CD4-positive, alpha-beta T cell treated with Interleukin-12 subunit alpha and Interleukin-12 subunit beta, for 1 hour (primary cell): ENCODE measurements at regions not wholly inside any gene's neighbourhood (a gene's known extent, or its start where the extent isn't known, plus 50 kb on each side); places are given as distances from the start of the nearest gene placed in this dataset.

Experiments
- DNase-seq: peaks from one replicate; pipeline ENCODE4 v3.0.0-alpha.2; 2020

GRCh38 chr10:110399106-110399964 lies 94.6 kb upstream of the SMNDC1 start:
- DNase-seq: no peak

- no peak for DNase-seq
These were observed 95.5 kb upstream of the SMNDC1 start for GRCh38 chr10:110399965-110400933.

- no peak for DNase-seq
These were observed 96.2 kb upstream of the DUSP5 start for GRCh38 chr10:110401401-110402076.

- no peak for DNase-seq
These were observed 95.7 kb upstream of the DUSP5 start for GRCh38 chr10:110402077-110402416.

DNA sequence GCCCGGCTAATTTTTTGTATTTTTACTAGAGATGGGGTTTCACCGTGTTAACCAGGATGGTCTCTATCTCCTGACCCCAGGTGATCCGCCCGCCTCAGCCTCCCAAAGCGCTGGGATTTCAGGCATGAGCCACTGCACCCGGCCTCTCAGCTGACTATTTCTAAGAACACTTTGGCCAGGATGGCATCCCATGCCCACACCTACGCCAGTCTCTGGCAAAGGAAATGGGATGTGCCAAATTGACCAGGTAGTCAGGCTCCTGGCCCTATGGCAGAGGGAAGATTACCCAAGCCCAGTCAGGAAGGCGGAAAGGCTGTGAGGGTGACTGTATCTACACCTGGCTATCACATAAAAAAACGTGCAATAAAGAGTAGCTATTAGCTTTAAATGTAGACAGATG lies 94.1 kb upstream of the DUSP5 start:
- DNase-seq: no peak

- DNase-seq: no peak
These were observed 93.3 kb upstream of the DUSP5 start for GRCh38 chr10:110404413-110404812.

GRCh38 chr10:110404825-110405224 lies 92.9 kb upstream of the DUSP5 start:
- DNase-seq: no peak

GRCh38 chr10:110405380-110405779 lies 92.3 kb upstream of the DUSP5 start:
- no peak for DNase-seq

DNA sequence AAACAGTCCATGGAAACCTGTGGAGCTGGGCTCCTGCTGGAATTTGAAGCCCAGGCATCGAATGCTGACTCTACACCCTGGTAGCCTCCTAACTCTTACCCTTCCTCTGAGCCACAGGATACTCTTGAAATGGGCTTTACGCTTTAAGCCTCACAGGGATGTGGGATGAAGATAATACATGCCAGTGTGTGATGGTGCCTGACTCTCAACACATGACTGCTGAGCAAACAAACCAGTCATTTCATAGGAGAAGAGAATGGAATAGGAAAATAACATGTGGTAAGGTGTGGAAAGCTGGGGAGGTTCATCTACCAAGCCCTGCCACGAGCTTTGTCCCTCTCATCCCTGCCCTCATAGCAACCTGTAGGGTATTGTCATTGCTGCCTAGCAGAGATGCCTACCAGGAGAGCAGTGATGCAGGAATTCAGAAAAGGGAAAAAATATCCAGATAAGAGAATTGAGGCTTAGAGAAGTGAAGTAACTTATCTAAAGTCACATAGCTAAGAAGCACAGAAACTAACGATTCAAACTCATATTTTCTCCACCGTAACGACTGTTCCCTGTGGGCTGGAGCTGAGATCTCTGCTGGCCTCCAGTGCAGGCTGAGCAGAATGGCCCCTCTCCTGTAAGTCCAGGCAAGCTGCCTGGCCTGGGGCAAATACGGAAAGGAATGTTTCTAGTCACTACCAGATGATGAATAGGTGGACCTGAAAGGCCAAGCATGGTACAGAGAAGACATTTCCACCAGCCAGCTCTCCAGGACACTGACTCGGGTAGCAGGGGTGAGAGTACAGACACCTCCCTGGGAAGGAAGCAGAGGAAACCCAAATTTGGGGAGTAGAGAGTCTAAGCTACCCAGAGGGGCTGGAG lies 90.2 kb upstream of the DUSP5 start:
- DNase-seq: no peak

GRCh38 chr10:110408203-110408871 lies 89.4 kb upstream of the DUSP5 start:
- DNase-seq: no peak

GRCh38 chr10:110408943-110409342 lies 88.8 kb upstream of the DUSP5 start:
- no peak for DNase-seq

DNA sequence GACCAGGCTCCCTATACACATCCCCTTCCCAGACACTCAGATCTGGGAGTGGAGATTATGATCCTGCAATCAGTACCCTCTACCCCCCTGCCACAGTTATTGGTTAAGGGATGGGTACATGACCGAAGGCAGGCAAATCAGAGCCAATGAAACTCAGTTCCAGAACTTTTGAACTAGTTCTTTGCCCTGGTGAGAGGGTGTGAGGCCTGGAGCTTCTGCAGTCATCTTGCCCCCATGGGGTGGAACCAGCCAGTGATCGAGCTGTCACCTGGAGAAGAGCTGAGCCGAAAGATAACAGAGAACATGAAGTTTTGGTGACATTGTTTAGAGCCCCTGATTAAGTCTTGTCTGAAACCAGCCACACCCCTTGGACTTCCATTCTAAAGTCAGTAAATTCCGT lies 88.2 kb upstream of the DUSP5 start:
- no peak for DNase-seq

- no peak for DNase-seq
These were observed 87.8 kb upstream of the DUSP5 start for GRCh38 chr10:110409926-110410325.

DNA sequence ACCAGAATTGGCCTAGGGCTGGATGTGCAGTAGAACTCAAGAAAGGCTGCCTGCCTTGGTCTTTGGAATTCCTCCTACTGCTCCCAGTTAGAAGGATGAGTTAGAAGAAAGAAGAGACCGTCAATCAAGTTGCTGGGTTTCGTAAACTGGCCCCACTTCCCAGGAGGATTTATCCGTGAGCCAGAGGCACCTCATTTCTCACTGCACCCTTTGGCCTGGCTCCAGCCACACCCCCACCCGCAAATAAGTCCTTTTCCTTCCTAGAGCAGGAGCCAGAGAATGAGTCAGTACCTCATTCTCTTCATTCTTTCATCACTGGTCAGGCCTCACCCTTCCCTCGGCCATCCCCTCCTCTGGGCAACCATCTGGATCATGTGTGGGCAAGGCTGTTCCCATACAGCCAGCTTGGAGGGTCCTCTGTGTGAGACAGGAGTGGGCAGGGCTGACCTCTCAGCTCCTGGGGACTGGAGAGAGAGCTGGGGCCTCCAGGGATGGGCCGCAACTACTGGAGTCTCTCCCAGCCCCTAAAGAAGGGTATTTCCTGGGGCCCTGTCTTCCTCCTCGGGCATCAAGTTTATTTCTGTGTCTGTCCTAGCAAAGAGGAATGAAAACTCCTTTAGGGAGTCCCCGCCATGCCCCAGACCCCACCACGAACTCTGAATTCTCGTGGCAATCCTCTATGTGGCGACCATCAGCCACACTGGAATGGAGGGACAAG lies 87.2 kb upstream of the DUSP5 start:
- no peak for DNase-seq

- no peak for DNase-seq
These were observed 86.7 kb upstream of the DUSP5 start for GRCh38 chr10:110411047-110411410.

DNA sequence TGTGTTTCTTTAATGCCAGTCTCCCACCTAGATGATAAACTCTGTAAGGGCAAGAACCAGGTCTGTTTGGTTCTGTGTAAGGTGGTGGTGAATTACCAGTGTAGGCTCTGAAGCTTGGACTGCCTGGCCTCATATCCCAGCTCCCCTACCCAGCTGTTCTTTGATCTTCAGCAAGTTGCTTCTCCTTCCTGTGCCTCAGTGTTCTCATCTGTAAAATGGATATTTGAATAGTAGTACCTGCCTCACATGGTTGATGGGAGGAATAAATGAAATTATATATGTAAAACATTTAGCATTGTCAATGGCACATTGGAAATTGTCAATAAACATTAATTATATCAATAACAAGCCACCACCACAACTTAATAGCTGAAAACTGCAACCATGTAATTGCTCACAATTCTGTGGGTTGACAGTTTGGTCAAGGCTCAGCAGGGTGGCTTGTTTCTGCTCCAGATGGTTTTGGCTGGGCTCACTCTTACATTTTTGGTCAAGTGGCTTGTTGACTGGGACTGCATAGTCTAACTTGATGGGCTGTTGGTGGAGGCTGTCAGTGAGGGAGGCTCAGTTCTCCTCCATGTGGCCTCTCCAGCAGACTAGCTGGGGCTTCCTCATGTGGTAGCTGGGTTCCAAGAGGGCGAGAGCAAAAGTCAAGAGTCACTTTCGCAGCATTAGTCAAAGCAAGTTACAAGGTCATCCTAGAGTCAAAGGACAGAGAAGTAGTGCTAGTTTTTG lies 84.5 kb upstream of the DUSP5 start:
- DNase-seq: no peak

DNA sequence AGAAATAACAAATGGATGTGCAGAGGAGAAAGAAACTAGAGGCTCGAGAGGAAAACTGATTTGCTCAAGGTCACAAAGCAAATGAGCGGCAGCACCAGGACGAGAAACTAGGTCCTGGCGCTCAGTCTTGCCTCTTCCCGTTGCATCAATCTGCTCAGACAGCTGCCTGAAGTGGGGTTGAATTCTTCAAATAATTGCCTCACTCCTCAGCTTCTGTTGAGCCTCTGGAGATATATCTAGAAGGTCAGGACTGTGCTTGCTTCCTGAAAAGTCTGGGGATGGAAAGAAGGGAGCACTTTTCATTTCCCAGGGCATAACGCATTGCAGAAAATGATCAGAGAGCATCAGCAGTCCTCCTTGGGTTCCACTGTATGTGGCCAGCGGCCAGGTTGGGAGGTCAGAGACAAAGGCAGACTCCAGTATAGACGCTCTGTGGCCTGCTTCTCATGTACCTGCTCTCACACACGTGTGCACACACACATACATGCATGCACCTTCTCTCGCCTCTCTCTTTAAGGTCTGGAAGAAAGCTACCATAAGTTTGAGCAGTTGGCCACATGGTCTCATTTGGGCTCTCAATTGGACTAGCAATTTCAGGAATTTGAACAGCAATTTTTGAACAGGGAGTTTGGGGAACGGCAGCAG lies 83.7 kb upstream of the DUSP5 start:
- DNase-seq: no peak

GRCh38 chr10:110414548-110415309 lies 83.0 kb upstream of the DUSP5 start:
- DNase-seq: peak; percentile 91

DNA sequence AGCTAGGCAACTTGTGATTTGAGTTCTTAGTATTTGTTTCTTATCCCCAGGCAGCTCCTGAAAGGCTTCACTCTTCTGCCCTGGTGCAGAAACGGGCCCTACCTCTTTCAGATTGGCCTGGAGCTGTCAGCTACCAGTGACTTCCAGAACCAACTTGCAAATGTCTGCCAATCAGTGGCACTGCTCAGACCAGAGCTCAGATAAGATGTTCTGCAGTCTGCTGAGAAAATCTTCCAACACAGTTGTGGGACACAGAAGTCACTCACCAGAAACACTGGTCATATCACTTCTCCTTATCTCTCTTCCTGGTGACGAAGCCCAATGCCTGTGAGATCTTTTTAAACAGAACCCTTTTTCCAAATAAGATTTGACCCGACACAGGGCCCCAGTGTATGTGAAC lies 81.9 kb upstream of the DUSP5 start:
- DNase-seq: no peak
